DMS53 treated with DMSO at 0.1 percent for 48 hours (cell line): ENCODE measurements at regions not wholly inside any gene's neighbourhood (a gene's known extent, or its start where the extent isn't known, plus 50 kb on each side); places are given as distances from the start of the nearest gene placed in this dataset.

Experiments
- DNase-seq: peaks from one replicate; lab custom pipeline; 2025; ENCODE audit not compliant: unreplicated experiment; lab: John Stamatoyannopoulos, UW

GRCh38 chr13:33686772-33687480 lies 131.0 kb upstream of the RFC3 start:
- DNase-seq, result no peak

DNA sequence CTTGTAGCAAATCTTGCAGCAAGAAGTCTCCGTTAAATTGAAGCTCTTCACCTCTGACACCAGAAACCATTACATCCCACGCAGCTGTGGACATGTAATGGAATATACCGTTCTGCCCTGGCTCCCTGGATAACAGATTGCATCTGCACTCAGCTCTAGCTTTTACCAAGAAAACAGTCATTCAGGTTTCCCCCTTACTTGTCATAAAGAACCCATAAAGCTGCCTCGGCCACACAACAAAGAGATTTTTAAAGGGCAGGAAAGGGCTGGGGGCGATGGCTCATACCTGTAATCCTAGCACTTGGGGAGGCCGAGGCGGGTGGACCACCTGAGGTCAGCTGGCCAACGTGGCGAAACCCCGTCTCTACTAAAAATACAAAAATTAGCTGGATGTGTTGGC lies 127.6 kb upstream of the RFC3 start:
- no peak for DNase-seq

DNA sequence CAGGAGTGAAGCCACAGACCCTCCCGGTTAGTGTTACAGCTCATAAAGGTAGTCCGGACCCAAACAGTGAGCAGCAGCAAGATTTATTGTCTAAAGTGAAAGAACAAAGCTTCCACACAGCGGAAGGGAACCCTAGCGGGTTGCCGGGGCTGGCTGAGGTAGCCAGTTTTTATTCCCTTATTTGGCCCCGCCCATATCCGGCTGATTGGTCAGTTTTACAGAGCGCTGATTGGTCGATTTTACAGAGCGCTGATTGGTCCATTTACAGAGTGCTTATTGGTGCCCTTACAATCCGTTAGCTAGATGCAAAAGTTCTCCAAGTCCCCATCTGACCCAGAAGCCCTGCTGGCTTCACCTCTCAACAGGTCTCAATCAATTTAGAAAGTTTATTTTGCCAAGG lies 126.0 kb upstream of the RFC3 start:
- DNase-seq, result no peak

GRCh38 chr13:33692531-33692930 lies 125.4 kb upstream of the RFC3 start:
- no peak for DNase-seq

DNA sequence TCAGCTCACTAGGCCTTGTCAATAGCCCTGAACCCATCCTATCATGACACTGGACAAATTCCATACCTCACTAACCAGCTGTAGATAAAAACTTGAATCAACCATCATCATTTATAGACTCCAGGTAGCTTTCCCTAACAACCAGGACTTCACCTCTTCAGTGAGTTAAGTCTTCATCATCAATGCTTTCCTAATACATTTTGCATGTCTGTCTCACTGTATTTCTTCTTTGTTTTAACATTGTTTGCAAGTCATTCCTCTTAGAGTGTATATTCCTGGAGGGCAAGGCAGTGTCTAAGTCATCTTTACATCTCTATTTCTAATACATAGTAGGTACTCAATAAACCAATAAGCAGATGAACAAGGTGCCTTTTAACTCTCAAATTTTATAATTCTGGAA lies 123.4 kb upstream of the RFC3 start:
- DNase-seq, result no peak

DNA sequence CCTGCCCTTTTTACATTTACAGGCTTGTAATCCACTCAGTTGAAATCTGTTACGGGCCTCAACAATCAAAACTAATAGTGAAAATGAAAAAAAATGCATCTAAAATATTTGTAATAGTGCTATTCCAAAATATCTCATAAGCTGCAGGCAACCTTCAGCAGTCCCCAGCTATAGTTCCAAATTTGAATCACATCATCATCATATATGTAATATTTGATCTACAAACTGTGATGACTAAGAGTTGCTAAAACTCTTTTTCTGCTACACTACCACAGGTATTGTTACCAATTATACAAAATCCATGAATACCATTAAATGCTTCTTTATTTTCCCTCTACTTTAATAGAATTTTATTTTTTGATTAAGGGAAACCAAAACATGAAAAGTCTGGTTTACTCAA lies 121.4 kb upstream of the RFC3 start:
- DNase-seq, result no peak

GRCh38 chr13:33697926-33698325 lies 120.0 kb upstream of the RFC3 start:
- no peak for DNase-seq

DNA sequence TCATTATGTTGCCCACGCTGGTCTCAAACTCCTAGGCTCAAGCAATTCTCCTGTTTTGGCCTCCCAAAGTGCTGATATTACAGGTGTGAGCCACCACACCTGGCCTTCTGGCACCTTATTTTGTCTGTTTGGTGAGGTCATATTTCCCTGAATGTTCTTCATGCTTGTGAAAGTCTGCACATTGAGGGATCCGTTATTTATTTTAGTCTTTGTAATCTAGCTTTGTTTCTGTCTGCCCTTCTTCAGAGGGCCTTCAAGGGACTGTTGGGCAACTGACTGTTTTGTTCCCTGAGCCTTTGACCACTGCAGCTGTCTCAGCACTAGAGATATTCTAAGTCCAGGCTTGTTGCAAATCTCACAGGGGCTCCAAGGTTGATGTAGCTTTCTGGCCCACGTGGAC lies 110.5 kb upstream of the RFC3 start:
- DNase-seq, result no peak

DNA sequence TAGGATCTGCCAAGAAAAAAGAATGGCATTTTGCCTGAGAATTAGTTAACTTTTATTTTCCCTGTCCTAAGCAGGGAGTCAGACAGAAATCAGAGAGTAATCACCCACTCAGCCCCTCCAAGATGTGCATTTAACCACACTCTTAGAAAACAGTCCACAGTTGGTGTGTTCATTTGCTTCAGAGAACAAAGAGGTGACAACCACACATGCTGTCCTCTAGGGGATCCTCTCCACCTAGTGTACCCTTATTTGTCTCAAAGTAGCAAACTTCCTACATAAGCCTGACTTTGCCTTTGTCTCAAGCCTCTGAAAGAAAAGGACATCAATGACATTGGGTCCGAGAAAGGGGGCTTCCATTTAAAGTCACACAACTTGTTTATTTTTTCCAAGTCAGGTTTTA lies 107.0 kb upstream of the RFC3 start:
- no peak for DNase-seq

DNA sequence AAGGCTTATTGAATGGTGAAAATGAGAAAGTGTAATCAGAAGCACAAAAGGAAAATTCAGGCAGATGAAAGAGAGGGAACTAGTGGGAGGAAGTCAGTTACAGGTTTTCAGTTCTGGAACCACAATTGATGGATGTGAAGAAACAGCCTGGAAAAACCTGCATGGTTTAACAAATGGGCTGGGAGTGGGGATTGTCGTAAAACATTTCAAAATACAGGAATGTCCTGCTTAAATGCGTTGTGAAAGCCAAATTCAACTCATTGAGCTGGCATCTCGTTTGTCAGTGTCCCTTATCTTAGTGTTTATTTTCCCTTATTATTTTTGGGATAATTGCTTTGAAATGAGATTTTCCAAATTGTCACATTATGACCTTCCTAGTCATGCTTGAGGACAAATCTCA lies 106.5 kb upstream of the RFC3 start:
- DNase-seq, result no peak

GRCh38 chr13:33717775-33718174 lies 100.2 kb upstream of the RFC3 start:
- no peak for DNase-seq

DNA sequence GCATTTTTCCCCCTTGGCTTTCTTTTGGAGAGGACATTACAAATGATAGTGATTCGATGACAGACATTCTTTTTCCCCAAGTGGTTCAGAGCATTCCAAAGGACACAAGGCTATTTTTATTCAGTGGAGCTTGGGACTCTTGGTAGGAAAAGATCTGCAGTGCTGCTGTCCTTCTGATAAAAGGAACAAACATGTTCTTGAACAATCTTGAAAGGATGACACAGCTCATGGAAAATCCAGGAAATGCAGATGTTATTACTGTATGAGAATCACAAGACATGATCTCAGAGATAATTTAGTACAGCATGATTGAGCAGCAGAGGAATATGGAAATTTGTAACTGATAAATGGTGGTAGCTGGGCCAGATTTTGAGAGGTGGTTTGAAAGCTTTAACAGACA lies 96.2 kb upstream of the RFC3 start:
- no peak for DNase-seq

DNA sequence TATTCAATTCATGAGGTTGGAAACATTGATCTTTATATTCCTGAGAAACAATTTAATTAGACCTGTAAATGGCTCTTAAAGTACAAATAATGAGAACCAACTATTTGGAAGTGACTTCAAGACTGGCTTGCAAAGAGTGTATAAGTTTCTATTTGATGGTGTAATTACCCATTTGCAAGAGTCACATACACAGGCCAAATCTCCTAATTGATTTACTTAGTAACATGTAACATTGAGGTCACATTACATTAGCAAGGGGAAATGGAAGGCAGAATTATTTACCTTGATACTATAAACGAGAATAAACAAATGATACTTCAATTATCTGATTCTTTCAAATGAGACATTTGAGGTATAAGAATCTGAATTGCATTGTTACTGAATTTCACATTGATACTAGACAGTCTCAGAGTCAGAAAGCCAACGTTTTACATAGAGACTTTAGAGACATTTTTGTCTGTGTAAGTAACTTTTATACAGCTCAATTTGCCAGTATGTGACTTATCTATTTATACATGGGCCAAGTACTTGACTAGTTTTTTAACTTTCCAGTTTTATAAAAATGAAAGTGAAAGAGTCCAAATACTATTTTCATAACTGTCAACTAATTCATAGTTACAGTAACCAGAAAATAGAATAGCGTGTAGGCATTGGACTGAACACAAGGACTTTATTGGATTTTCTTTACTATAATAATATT lies 95.6 kb upstream of the RFC3 start:
- DNase-seq, result no peak

DNA sequence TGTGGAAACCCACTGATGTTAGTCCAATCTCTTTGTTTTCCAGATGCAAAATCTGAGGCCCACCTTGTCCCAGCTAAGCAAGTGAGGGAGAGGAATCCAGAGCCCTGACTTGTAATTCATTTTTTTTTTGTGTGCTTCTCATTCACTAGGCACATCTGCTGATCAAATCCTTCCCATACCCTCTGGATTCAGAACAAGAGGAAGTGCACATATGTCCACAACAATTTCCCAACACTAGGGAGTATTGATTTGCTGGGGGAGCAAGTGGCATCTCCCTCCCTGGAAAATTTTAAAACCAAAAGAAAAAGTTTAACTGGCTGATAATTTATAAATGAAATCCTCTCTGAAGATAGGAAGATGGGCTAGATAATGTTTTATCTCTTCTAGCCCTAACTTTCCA lies 94.6 kb upstream of the RFC3 start:
- no peak for DNase-seq

- peak; percentile 78 for DNase-seq
These were observed 94.0 kb upstream of the RFC3 start for GRCh38 chr13:33723772-33724435.

GRCh38 chr13:33725340-33725739 lies 92.6 kb upstream of the RFC3 start:
- no peak for DNase-seq

DNA sequence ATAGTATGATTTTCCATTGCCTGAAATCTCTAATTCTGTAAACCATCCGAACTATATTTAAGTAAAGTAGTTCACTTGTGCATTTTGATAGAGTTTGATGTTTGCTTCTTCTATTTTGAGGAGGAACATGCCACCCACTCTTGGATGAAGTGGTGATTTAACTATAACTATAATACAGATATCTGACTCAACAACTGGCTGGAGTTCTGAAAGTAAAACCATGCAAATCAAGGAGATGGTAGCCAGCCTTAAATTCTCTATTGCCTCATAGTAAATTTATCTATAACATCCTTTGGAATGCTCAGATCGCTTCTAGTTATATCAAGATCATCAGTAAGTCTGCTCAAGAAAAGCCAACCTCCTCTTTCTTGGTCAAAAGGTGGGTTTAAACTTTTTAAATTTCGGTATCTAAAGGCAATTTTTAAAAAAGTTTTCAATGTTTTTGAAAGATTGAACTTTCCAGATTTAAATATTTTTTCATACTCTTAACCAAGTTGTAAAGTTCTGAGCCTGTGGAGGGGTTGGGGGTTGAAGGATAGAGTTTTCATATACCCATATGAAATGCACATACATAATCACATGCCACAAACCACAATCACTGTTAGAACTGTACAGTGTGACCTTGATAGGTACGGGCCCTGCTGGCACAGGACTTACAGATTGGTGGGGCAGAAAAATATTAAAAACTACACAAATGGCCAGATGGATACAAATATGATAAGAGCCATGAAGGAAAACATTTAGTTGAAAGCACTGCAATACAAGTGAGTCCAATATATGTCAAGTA lies 90.5 kb upstream of the RFC3 start:
- DNase-seq, result no peak

DNA sequence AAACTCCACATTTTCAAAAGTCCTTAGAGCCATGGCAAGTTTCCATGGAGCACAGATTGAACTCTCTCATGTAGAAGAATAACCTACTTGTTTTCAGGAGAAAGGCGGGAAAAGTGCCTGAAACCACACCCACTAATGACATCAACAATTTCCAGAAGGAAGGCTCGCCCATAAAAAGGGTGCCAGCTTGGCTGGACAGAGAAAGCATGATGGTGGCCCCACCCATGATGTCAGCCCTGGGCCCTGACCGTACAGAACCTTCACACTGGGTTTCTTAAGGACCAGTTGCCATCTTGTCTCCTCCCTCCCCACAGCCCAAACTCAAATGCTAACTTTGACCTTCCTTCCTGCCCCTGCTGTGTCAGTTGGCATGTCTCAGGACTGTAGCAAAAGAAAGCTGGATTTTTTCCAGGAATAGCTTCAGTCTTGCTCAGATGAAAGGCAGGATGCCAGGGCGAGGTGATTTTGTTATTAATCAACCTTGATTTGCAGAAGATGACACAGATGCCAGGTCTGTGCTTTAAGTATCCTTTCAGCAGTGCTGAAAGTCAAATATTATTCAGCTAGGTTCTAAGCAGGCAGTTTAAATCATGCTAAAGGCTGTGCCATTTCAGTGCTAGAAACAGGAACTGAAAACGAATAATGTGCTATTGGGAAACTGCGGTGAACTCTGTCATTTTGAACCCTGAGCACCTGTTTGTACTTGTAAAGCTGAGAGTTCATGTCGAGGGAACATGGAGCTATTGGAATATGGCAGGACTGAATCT lies 89.5 kb upstream of the RFC3 start:
- DNase-seq, result no peak

GRCh38 chr13:33730147-33730546 lies 87.8 kb upstream of the RFC3 start:
- DNase-seq, result no peak

DNA sequence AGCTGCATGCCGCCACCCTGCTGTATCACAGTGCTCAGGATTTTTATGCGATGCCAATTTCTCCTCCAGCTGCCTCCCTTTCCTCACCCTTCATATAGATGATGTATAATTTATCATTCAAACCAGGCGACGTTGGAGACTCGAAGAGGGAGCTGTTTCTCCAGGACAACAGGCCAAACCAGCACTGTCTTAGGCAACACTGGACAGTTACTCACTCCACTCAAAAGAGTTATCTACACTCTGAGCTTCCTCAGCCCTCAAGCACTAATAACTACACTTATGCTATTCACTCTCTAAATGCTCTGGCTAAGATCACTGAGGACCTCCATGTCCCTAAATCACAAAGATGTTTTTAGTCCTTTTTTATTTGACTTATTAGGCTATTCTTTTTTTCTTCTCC lies 87.3 kb upstream of the RFC3 start:
- DNase-seq, result no peak

GRCh38 chr13:33735276-33735675 lies 82.7 kb upstream of the RFC3 start:
- DNase-seq, result no peak
